Heart left ventricle (tissue), 13 donors: ENCODE measurements at regions not wholly inside any gene's neighbourhood (a gene's known extent, or its start where the extent isn't known, plus 50 kb on each side); places are given as distances from the start of the nearest gene placed in this dataset.
"Not testable (repeated sequence)": the region's sequence is repeated elsewhere in the genome, so short reads cannot be mapped to it uniquely, and the experiment has no call there.

Source experiments
- CTCF ChIP-seq, 12 donors: fragments of 200-600 bp; sonication (generic) in 4 of 12; IDR thresholded peaks; one replicate each; pipeline versions ENCODE4 v1.5.0 to v1.8.0; 2018 to 2022; ENCODE audit warnings: antibody characterized with exemption in 12 of 12, mild to moderate bottlenecking in 5 of 12
- POLR2A ChIP-seq, 2 donors: fragments of 450-650 bp; IDR thresholded peaks; one replicate each; pipeline ENCODE4 v1.6.1; 2017; ENCODE audit warnings: antibody characterized with exemption in 2 of 2, mild to moderate bottlenecking in 2 of 2, moderate library complexity in 2 of 2
- donor health status: ischemic (EF 13 %, LVEDD 7.1; RV severe dilation, severe dysfunction).
- donor health status: DM: no; HTN: yes; CAD: no.
- donor health status: DM: no; HTN: no; CAD: no.
- donor health status: ischemic (EF 25% LVEDD 6.9; RV normal size, moderate dysfunction).
- donor health status: ischemic (EF 25% LVEDD 5.7; RV mildly dilated, moderate dysfunction).
- donor health status: ischemic (EF 35%, LVEDD 5.7; RV mildly dilated, moderate dysfunction).
- donor health status: nonischemic (EF 11% LVEDD 7.7; RV severe dilation, severe dysfunction).
- donor health status: DM: yes; HTN: yes; CAD: no.
- donor health status: PGD.
- donor health status: ischemic (EF 29% LVEDD 5.4; RV normal size, mild dysfunction).
- donor health status: nonischemic (EF 23%, LVEDD 6.1; RV moderate dilation, normal function).

GRCh38 chr9:39665020-39665419, 309.6 kb downstream of the SPATA31A1 start:
- not testable (repeated sequence) for TF ChIP-seq POLR2A, CTCF (IDR thresholded peaks at IDR 0.05)
